ENCODE measurements at regions not wholly inside any gene's neighbourhood (a gene's known extent, or its start where the extent isn't known, plus 50 kb on each side); places are given as distances from the start of the nearest gene placed in this dataset.

- no peak for DNase-seq
Observed at GRCh38 chr13:107223867-107224266, 655.9 kb upstream of the ARGLU1 start.

- DNase-seq = no peak
Observed at GRCh38 chr13:107222597-107222996, 654.7 kb upstream of the ARGLU1 start.

- no peak for DNase-seq
Observed at GRCh38 chr13:107220245-107220644, 652.3 kb upstream of the ARGLU1 start.

GRCh38 chr13:107217251-107217650 is 649.3 kb upstream of the ARGLU1 start:
- DNase-seq = no peak

- no peak for DNase-seq
Observed at GRCh38 chr13:107216046-107216755, 648.3 kb upstream of the ARGLU1 start.

- peak; percentile 66 to 70 for DNase-seq
Observed at GRCh38 chr13:107211073-107211472, 643.1 kb upstream of the ARGLU1 start.

GRCh38 chr13:107210723-107211030 is 642.7 kb upstream of the ARGLU1 start:
- no peak for DNase-seq

GRCh38 chr13:107209824-107210722 is 642.1 kb upstream of the ARGLU1 start:
- DNase-seq = no peak

- DNase-seq = no peak
Observed at GRCh38 chr13:107208889-107209288, 641.0 kb upstream of the ARGLU1 start.

GRCh38 chr13:107205318-107206104 is 637.6 kb upstream of the ARGLU1 start:
- DNase-seq = peak; percentile 57 to 70

GRCh38 chr13:107203146-107203847 is 635.4 kb upstream of the ARGLU1 start:
- no peak for DNase-seq

GRCh38 chr13:107202371-107203023 is 634.6 kb upstream of the ARGLU1 start:
- no peak for DNase-seq

- DNase-seq = no peak
Observed at GRCh38 chr13:107200491-107200890, 632.6 kb upstream of the ARGLU1 start.

GRCh38 chr13:107192289-107192688 is 624.4 kb upstream of the ARGLU1 start:
- no peak for DNase-seq

- no peak for DNase-seq
Observed at GRCh38 chr13:107190065-107190464, 622.1 kb upstream of the ARGLU1 start.

- DNase-seq = no peak
Observed at GRCh38 chr13:107185889-107186288, 618.0 kb upstream of the ARGLU1 start.

- DNase-seq = no peak
Observed at GRCh38 chr13:107170270-107170931, 602.5 kb upstream of the ARGLU1 start.

- DNase-seq = no peak
Observed at GRCh38 chr13:107157271-107157670, 589.3 kb upstream of the ARGLU1 start.

- no peak for DNase-seq
Observed at GRCh38 chr13:107144432-107144831, 576.5 kb upstream of the ARGLU1 start.

GRCh38 chr13:107141767-107142166 is 573.8 kb upstream of the ARGLU1 start:
- no peak for DNase-seq

- no peak for DNase-seq
Observed at GRCh38 chr13:107139006-107139405, 571.1 kb upstream of the ARGLU1 start.

GRCh38 chr13:107138486-107138885 is 570.5 kb upstream of the ARGLU1 start:
- no peak for DNase-seq
